Fibroblast of skin of left quadriceps (primary cell): ENCODE measurements at regions not wholly inside any gene's neighbourhood (a gene's known extent, or its start where the extent isn't known, plus 50 kb on each side); places are given as distances from the start of the nearest gene placed in this dataset.
A peak's percentile ranks its signal among the peaks of the same experiment; 100 is the strongest.

Source experiments
- DNase-seq, 2 experiments: peaks; one replicate each; pipeline ENCODE4 v3.0.0-alpha.2; 2013; ENCODE audit warnings: low read depth in 2 of 2

DNA sequence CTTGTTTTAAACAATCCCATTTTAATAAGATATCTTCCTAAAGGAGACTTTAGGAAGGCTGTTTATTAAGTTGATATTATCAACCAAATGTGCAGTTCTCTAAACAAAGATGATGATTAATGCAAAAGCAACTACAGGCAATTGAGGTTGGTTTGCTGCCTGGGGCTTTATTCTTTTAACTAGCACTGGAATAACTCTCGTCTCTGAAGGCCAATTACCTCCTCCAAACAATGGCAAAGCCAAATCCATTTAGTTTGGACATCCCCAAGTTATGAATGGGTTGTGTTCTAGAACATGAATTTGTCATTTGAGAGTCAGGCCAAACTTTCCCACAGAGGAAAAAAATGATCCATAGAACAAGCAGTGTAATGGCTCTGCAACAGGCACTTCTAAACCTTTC is 114.1 kb downstream of the SLC16A9 start:
- no peak for DNase-seq

DNA sequence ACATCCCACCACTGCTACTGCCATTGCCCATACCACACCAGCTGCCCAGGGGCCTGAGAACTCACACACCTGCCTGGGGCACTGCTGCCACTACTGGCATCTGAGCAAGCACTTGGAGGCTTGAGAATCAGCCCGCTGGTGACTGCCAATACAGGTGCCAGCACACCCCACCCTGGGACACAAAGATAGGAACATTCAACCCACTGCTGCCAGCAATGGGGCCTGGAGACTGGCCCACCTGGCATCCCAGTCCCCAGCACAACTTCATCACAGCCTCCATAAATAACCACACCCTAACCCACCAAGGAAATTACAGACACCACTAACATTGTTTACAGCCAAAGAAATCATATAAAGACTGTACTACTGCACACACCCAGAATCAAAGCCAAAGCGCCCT is 115.9 kb downstream of the SLC16A9 start:
- DNase-seq: no peak

DNA sequence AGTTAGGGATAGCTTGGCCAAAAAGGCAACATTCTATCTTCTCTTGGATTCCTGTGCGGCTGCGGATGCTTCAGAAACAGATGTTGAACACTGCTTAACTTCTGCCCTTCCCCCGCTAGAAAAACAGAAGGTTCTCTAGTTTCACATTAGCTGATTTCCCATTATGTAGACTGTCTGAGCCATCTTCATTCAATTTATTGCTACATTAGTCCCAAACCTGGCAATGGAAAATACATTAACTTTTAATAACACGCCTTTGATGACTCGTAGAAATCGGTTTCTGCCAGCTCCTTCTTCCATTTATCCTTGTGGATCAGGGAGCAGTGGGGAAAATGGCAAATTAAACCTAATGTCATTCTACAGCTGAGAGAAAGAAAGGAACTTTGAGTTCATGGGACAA is 119.9 kb downstream of the SLC16A9 start:
- DNase-seq: no peak

DNA sequence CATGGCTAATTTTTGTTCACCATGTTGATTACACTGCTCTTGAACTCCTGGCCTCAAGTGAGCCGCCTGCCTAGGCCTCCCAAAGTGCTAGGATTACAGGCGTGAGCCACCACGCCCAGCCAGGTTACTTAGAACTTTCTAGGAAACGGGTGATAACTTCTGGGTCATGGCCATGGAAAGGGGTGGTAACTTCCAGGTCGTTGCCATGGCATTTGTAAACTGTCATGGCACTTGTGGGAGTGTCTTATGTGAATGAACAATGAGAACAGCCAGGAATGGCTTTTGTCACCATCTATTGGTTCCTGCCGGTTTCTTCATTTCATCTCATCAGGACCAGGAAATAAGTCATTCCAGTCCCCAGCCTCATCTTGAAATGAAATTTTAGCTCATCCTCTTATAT is 120.9 kb downstream of the SLC16A9 start:
- DNase-seq: no peak

DNA sequence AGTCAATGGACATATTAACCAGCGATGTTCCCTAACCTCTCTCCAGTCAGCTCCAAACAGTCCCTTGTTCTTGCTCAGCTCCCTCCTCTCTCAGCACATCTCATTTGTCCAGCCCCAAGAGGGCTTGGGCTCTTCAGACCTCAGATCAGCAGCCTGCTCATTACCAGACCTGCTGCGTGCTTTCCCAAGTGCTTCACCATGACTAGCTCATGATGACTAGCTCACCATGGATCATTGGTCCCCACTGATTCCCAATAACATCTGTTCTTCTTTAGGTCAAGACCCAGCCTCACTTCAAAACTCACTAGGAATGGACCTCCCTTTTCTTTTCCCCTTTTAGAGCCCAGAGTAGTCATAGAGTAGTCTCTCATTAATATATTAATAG is 121.9 kb downstream of the SLC16A9 start:
- no peak for DNase-seq

DNA sequence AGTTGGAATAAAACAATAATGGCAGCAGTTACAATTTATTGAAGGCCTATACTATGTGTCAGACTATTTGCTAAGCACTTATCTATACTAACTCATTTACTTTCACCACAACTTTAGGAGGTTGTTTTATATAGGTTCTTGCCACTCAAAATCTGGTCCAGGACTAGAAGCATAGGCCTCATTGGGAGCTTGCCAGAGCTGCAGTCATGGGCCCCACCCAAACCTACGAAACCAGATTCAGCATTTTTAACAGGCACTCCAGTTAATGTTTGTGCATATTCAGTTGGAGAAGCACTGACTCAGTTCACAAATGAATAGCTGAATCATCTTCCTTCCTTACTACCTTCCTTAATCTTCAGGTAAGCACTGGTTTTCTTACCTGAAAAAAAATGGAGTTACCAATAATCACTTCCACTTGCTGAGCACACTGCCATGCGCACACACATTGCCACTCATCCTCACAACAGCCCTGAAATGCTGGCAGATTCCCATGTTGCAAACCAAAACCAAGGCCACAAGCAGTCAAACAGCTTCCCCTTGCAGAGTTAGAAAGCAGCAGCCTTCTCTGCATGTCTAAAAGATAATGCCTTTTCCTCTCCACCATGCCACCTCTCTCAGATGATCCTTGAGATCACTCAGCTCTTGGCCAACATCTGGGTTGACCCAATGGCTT is 122.4 kb downstream of the SLC16A9 start:
- DNase-seq: no peak

DNA sequence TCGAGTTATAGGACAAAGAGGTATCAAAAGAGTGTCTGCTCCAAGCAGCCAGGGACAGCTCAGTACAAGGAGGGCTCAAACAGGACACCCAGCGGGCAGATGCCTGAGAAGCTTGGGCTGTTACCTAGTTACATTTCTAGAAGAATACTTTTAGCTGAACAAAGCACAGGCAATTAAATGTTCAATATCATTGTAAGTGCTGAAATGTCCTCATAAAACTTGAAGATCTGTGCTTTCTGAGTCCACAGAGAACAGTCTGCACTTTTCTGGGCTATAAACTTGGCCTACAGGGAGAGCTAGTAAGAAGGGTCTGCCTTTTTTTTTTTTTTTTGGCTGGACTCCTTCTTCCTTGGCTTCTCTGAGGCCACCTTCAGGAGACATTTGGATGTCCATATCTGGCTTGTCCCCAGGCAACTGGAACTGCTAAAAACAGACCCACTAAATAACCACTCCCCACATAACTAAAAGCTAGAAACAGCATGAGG is 123.2 kb downstream of the SLC16A9 start:
- DNase-seq: no peak

DNA sequence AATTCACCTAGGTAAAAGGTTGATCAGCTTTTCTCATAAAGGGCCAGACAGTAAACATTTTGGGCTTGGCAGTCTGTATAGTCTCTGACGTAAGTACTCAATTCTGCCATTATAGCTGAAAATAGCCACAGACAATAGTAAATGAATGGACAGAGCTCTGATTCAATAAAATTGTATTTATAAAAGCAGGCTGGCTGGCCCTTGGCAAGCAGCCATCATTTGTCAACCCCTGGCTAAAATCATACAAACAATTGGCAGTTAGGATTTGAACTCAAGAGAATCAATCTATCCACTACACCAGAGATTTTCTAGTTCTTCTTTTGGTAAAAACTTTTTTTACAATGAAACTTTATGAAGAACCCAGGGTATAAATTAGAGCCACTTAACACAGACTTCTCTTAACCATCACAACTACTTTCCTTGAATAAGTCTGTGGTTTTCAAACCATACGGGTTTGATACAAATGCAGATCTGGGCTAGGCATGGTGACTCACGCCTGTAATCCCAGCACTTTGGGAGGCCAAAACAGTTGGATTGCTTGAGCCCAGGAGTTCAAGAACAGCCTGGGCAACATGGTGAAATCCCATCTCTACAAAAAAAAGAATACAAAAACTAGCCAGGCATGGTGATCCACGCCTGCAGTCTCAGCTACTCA is 124.5 kb downstream of the SLC16A9 start:
- DNase-seq: no peak

DNA sequence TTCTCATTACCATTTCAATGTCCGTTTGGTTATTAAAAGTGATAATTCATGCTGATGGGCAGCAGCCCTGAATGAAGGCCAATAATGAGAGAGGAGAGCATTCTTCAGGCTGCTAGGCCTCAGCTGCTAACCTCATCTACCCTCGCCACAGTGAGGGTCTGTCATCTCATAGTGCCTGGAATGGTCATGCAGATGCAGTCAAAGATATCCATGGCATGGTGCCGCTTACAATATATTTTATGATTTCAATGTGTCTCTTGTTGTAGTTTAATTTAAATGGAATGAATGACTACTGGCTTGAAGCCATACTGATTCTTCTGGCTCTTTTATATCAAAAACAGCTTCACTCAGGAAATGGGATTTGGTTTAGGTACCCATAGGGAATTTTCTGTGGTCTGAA is 126.9 kb downstream of the SLC16A9 start:
- DNase-seq: no peak

DNA sequence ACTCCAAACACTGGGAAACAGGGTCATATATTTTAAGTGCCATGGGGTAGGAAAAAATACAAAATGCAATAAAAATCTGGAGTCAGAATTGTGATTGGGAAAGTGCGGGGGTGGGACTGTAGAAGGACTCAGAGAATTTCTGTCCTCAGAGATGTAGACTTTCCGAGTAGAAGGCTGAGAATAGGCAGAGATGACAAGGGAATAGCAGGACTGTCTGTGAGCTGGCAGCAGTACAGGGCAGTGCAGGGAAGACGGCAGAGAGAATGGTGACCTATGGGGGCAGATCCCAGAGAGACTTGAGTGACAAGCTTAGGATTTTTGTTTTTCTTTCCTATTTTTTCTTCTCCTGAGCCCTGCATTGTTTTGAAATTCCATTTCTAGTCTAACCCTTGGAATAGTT is 127.6 kb downstream of the SLC16A9 start:
- no peak for DNase-seq

DNA sequence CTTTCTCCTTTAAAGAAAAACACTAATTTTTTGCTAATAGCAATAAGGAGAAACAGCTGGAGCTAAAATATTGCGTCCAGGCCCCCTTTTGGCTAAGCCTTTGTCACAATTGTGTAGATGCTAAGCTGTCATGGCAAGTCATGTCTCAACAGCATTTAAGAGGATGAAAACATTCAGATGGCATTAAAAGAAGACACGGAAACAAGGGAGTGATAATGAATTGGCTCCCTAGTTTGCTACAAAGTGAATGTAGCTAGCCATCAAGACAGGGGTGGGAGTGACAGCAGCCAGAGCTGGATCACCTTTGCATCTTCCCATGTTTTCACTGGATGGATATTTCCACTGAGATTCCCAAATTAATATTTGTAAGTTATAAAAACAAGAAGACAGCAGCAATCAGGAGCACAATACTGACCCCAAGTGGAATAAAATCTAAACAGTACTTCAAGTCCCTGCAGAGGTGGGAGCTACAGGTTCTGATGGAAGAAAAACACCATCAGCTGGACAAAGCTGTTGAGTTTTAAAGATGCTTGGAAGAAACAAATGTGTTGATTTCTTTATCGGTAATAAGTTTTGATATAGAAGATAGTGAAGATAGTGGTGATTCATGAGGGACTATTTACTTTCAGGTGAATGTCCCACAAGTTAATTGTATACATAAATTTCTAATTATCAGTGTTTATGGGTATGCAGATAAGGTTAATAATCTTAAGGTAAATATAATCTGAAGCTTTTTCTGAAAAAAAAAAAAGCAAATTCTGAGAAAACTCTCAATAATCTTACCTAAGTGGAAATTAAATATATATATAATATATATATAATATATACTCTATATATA is 129.4 kb downstream of the SLC16A9 start:
- no peak for DNase-seq

DNA sequence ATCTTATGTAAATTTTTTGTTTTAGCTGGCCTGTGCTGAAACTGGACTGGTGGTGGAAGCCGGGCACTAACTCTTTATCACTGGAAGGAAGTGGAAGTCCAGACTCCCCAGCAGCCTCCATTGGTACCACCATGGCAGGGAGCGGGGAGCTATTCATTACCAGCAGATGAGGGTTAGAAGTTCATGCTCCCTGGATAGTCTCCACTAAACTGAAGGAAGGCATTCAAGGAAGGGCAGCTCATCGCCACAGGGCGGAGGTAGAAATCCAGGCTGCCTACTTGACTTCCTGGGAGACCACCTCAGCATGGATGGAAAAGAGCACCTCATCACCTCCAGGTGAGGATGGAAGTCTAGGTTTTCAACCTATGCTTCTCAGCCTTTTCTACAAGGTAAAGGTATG is 130.9 kb downstream of the SLC16A9 start:
- no peak for DNase-seq

DNA sequence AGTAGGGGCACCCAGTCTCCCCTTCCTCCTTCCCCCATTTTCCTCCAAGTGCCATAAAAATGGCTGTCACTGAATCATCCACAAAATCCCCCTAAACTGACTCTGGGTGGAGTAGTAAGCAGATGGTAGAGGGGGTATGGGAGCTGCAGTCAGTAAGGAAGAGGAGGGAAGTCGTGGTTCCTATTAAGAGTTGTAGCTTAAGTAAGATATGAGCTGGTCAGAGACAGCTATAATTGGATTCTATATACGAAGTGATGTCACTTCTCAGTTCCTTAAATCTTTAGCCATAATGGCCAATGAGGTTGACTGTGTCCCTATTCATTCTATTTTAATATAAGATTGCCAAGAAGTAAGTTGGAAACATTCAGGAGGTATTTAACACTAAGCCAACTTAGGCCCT is 131.7 kb downstream of the SLC16A9 start:
- no peak for DNase-seq

DNA sequence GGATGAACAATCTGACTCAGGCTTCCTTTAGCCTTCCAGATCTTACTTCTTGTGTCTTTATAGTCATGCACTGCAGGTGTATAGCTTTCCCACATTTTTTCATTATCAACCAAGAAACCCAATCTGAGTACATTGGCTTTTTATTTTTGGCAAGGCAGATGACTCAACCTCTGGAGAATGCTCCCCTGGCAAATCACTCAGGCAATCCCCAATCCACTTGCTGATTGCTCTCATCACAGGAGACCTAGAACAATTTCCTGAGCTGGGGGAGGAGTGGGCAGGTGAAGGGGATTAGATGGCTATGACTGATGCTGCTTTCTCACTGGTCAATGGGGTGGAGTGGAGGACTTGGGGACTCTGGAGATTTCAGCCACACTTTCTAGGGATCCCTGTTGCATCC is 134.4 kb downstream of the SLC16A9 start:
- DNase-seq: no peak

DNA sequence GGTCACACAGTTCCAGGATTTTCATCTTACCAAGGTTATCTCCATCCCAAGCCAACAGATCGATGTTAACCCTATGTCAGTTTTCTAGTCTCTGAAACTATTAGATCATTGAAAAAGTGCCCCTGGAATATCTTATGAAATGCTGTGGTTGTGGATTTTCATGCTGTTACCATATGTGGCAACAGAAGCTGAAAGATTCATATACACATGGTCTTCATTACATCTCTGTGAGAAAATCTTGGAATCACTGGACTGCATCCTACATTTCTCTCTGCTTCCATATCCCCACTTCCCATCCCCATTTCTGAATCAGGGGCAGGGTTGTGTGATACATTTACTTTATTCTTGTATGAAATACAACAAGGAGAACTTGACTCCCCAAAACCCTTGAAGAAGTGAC is 146.1 kb downstream of the SLC16A9 start:
- peak; percentile 60 to 61 for DNase-seq

DNA sequence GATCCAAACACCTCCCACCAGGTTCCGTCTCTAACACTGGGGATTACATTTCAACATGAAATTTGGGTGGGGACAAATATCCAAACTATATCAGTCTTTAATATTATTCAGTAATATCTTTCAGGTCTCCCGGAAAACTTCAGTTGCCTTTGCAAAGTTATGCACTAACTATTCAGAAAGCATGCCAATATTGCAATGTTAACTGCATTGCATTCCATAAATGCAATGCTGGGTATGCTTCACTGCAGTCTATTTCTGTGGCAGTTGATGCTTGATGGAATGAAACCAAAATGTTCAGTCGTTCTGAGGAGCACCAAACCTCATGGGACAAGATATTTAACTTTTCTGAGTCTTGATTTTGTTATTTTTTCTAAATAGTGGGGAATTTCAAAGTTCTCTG is 147.5 kb downstream of the SLC16A9 start:
- DNase-seq: no peak

DNA sequence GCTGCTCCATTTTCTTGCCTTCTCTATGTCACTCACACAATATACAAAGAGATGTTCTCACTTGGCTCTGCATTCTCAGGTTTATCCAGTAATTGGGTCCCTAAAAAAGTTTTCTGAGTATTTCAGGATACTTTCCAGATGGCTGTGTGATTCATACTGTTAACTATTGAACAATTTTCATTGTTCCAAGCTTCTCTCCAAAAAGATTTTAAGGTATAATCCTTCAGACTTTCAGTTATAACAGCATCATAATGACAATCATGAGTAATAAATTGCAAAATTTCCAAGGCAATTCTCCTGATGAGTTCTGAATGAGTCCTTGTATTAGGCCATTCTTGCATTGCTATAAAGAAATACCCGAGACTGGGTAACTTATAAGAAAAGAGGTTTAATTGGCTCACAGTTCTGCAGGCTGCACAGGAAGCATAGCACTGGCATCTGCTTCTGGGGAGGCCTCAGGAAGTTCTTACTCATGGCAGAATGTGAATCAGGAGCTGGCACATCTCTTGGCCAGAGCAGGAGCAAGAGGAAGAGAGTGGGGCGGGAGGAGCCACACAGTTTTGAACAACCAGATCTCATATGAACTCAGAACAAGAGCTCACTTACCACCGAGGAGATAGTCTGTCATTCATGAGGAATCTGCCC is 148.1 kb downstream of the SLC16A9 start:
- no peak for DNase-seq

DNA sequence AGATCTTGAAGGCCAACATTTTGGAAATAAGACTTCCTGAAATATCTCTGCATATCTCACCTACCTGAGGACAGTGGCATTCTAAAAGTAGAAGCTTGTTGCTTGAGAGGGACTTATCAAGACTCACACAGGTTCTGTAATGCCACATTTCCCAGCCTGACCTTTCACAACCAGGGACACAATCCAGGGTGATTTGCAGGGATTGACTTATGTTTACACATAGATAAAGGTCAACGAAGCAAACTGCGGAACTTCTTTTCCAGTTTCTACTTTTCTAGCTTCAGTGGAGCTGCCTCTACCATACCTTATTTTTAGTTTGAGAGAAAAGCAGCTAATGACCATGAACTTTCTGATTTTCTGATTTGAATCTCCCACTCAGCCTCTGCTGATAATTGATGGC is 148.7 kb downstream of the SLC16A9 start:
- DNase-seq: no peak

DNA sequence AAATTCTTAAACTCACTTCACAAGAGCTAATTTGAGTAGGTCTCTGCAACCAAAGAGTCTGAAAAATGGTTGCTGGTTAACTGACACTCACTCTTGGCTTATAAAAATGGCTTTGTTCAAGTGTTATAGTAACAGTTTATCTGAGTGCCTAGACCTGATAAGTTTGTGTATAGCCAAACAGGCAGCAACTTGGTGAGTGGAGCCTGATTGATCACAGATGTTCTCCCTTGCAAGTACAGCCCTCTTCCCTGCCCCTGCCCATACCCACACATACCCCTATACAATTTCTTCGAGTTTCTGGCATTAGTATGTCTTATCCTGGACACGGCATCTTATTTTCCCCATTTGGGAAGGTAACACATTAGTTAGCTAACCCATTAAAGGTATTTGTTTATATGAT is 149.5 kb downstream of the SLC16A9 start:
- DNase-seq: no peak

DNA sequence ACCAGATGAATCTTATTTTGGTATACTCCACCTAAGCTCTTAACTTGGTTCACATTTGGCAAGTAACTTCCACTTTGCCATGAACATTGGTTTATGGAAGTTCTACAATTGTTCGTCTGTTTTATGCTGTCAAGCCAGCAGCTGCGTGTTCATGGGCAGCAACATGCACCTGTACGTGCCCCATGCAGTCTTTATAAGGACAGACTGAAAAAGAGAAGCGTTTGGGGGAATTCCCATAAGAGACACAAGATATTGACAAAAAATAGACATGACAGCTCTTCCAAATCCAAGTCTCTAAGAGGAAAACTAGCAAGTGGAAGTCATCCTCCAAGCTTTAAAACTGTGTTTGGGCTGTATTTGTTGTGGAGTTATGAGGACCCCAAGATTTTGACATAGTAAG is 151.6 kb downstream of the SLC16A9 start:
- DNase-seq: no peak

DNA sequence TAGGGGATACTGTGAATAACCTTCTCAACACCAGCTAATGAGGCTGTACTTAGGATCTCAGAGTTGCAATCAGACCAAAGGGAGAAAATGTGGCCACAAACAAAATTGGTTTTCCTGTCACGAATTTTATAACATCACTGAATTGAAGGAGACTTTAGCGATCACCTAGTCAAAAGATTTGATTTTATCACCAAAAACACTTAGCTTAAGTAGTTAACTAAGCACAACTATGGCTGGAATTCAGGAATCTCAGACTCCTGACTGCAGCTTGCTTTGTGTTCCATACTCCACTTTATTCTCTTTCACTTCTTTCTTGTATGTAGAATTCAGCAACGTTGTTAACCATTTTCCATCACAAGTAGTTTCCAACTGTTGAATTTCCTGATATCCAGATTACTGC is 152.0 kb downstream of the SLC16A9 start:
- no peak for DNase-seq

DNA sequence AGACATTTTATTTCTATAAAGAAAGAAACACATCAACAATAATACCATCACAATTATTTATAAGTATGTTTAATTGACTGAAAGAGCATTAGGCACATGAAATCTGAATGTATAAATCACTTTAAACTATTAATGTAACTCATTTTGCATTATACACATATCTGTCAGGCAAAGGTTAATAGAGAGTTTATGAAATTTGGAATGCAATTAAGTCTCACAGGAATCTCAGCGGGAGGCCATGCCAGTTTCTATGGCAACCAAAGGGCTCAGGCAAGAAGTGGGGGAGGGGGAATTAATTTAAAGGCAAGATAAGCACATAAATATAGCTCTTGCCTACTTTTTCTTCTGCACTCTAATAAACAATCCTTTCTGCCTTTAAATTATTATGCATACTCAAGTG is 152.6 kb downstream of the SLC16A9 start:
- no peak for DNase-seq
